Sigmoid colon (tissue), 6 donors: ENCODE measurements at regions not wholly inside any gene's neighbourhood (a gene's known extent, or its start where the extent isn't known, plus 50 kb on each side); places are given as distances from the start of the nearest gene placed in this dataset.

Experiments used
- DNase-seq: peaks from one replicate; pipeline ENCODE4 v3.0.0-alpha.2; 2019
- H3K27ac ChIP-seq, 4 donors: fragments of 200-600 bp; sonication (generic); one replicate each; pipeline ENCODE4 v1.5.1; 2016 to 2019; ENCODE audit warnings: mild to moderate bottlenecking in 1 of 4
- H3K27me3 ChIP-seq, 3 donors: fragments of 200-600 bp; sonication (generic); one replicate each; pipeline ENCODE4 v1.5.1; 2019; ENCODE audit warnings: mild to moderate bottlenecking in 1 of 3
- H3K36me3 ChIP-seq, 4 donors: fragments of 200-600 bp; sonication (generic); one replicate each; pipeline ENCODE4 v1.5.1; 2016 to 2019
- H3K4me1 ChIP-seq, 4 donors: fragments of 200-600 bp; sonication (generic); one replicate each; pipeline ENCODE4 v1.5.1; 2017 to 2019
- H3K4me3 ChIP-seq, 4 donors: fragments of 200-600 bp; sonication (generic); one replicate each; pipeline ENCODE4 v1.5.1; 2017 to 2019; ENCODE audit warnings: mild to moderate bottlenecking in 2 of 4, moderate library complexity in 1 of 4
- H3K9me3 ChIP-seq, 4 donors: fragments of 200-600 bp in 3 of 4; sonication (generic) in 3 of 4; one replicate each; pipeline versions ENCODE4 v1.5.1 to v1.6.1; 2013 to 2019
- EP300 ChIP-seq, 4 donors: sonication (generic); formaldehyde crosslinking; IDR thresholded peaks; one replicate each; pipeline ENCODE4 v1.6.1; 2017; ENCODE audit warnings: antibody characterized with exemption in 4 of 4
- POLR2A ChIP-seq, 2 donors: fragments of 450-650 bp; IDR thresholded peaks; one replicate each; pipeline ENCODE4 v1.6.1; 2016; ENCODE audit warnings: antibody characterized with exemption in 2 of 2, mild to moderate bottlenecking in 2 of 2, moderate library complexity in 2 of 2
- POLR2AphosphoS5 ChIP-seq, 4 donors: sonication (generic); formaldehyde crosslinking; IDR thresholded peaks; one replicate each; pipeline ENCODE4 v1.6.1; 2017; ENCODE audit warnings: antibody characterized with exemption in 4 of 4
- WGBS, 2 donors: extraction: QIAGEN DNeasy Blood & Tissue Kit; methylation state at CpG; one replicate each; pipeline ENCODE4 v1.1.7; 2013; 5-methylcytosine and 5-hydroxymethylcytosine counted together
- intact Hi-C: fragments of 100-400 bp; cut with DNase I; formaldehyde crosslinking; loops from one replicate; pipeline ENCODE4 v1.15.1; 2023
- TF ChIP-seq, protein P1 (sequence below), 4 experiments: fragments of 450-650 bp in 3 of 4; fragments of 200-600 bp in 1 of 4; IDR thresholded peaks; one replicate each; pipeline ENCODE4 v1.5.1; 2016 to 2019; ENCODE audit warnings: antibody characterized with exemption in 4 of 4, mild to moderate bottlenecking in 3 of 4, moderate library complexity in 2 of 4
- donor health status: healthy with polysubstance abuse.
- donor health status: healthy.

DNA sequence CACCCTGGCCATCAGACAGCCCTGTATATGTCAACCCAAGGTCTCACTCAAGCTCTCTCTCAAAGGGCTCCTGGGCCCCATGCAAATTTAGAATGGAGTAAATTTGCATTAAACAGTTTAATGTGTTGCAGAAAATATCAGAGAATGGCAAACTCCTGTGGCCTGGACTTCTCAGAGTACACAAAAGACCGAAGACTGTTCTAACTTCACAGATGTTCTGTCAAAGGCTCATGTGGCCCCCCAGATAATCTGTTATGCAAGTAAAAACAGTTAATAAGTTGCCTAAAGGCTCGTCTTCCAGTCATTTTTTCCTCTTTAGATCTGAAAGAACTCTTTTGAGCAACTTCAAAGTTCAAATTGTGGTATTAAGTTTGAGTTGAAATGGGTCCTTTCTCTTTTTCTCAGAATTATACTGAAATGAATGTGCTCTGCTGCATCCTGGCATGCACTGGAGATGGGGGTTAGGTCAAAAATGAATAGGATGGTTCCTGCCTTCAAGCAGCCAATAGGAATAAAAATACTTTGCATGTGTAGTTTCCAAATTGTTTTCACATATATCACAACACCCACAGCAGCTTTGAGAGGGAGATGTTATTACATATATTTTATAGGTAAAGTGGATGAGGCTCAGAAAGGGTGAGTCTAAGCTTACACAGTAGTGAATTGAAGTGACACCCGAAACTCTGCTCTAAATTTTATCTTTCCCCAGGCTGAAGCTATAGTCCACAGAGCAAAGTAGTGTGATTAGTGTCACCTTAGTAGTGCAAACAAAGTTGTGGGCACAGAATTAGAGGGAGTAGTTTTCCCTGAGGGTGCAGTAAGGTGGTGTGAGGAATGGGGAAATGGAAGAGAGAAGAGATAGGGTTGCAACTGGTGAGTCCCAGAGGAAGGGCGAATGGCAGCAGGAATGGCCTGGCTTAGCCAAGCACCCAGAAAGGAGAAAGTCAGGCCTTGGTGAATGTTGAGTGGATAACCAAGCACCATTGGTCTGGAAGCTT lies 205.0 kb upstream of the RFC3 start:
- DNase-seq, result no peak
- Histone ChIP-seq H3K27ac (no peak overlapping the region), H3K27me3 (no peaks in the 10 kb centered on the region), H3K36me3 (no peaks in the 10 kb centered on the region), H3K4me1 (peaks cover 0 to 62% (median 40%) of the 10 kb centered on the region in 4 donors), H3K9me3 (no peaks in the 10 kb centered on the region), H3K4me3 (no peak overlapping the region)
- intact Hi-C loops, result loop anchor here (5.0 kb wide), 1 partner anchor 64 kb away; no protein-coding TSS in a partner anchor
- WGBS, 2 donors, result 83 to 93% methylated on average over 4 of the region's 4 CpGs
- no peak for TF ChIP-seq EP300 (IDR thresholded peaks at IDR 0.05)
- TF ChIP-seq POLR2AphosphoS5 (IDR thresholded peaks at IDR 0.05), result no peak
- TF ChIP-seq POLR2A (IDR thresholded peaks at IDR 0.05), result no peak
- TF ChIP-seq, protein P1, sequence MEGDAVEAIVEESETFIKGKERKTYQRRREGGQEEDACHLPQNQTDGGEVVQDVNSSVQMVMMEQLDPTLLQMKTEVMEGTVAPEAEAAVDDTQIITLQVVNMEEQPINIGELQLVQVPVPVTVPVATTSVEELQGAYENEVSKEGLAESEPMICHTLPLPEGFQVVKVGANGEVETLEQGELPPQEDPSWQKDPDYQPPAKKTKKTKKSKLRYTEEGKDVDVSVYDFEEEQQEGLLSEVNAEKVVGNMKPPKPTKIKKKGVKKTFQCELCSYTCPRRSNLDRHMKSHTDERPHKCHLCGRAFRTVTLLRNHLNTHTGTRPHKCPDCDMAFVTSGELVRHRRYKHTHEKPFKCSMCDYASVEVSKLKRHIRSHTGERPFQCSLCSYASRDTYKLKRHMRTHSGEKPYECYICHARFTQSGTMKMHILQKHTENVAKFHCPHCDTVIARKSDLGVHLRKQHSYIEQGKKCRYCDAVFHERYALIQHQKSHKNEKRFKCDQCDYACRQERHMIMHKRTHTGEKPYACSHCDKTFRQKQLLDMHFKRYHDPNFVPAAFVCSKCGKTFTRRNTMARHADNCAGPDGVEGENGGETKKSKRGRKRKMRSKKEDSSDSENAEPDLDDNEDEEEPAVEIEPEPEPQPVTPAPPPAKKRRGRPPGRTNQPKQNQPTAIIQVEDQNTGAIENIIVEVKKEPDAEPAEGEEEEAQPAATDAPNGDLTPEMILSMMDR (IDR thresholded peaks at IDR 0.05), result no peak

DNA sequence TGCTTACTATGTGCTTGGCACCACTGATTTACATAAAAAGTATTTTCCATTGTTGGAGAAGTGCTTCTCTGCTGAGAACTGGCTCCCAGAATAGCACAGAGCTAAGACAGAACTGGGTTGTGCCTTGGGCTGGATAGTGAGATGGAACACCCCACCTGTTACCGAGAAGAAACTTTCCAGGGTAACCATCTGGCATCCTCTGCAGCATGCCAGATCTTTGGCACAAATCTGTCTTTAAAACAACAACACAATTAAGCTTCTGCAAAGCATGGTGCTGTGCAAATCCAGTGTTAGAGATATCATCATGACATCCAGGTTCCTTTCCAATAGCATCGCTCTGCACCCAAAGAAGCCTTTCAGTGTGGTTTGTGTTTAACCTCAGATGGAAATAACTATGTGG lies 202.5 kb upstream of the RFC3 start:
- intact Hi-C loops, result no loop called here
- Histone ChIP-seq H3K4me3 (no peak overlapping the region), H3K27me3 (no peaks in the 10 kb centered on the region), H3K9me3 (no peaks in the 10 kb centered on the region), H3K27ac (peak overlapping the region in 3 of 4 donors; percentile 34 to 65 (median 38)), H3K36me3 (no peaks in the 10 kb centered on the region), H3K4me1 (peaks cover 0 to 64% (median 39%) of the 10 kb centered on the region in 4 donors)
- DNase-seq, result no peak
- WGBS, 2 donors, result 83 to 88% methylated on average over 2 of the region's 2 CpGs
- TF ChIP-seq POLR2AphosphoS5 (IDR thresholded peaks at IDR 0.05), result peak in 2 of 4 donors; percentile 46 to 48
- no peak for TF ChIP-seq EP300 (IDR thresholded peaks at IDR 0.05)

DNA sequence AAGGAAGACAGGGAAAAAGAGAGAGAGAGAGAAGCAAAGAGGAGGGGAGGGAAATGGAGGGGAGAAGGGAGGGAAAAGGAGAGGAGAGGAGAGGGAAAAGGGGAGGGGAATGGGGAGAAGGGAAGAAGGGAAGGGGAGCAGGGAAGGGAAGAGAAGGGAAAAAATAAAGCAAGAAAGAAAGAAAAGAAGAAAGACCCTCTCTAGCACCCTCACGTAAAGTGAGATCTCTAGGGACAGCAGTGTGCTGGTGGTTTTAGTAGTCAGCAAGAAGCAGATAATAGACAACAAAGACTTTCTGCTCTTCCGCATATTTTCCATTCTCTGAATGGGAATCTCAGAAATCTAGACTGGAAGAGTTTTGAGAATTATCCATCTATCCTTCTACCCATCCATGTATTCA lies 201.8 kb upstream of the RFC3 start:
- DNase-seq, result no peak
- Histone ChIP-seq H3K4me3 (no peak overlapping the region), H3K9me3 (no peaks in the 10 kb centered on the region), H3K27ac (no peak overlapping the region), H3K4me1 (peaks cover 0 to 57% (median 34%) of the 10 kb centered on the region in 4 donors), H3K27me3 (no peaks in the 10 kb centered on the region), H3K36me3 (no peaks in the 10 kb centered on the region)
- intact Hi-C loops, result no loop called here
- 96 to 98% methylated on average over 2 of the region's 2 CpGs for WGBS, 2 donors
- TF ChIP-seq EP300 (IDR thresholded peaks at IDR 0.05) (no peak), POLR2AphosphoS5 (IDR thresholded peaks at IDR 0.05) (no peak), POLR2A (IDR thresholded peaks at IDR 0.05) (no peak)
- TF ChIP-seq, protein P1 (IDR thresholded peaks at IDR 0.05), result no peak

DNA sequence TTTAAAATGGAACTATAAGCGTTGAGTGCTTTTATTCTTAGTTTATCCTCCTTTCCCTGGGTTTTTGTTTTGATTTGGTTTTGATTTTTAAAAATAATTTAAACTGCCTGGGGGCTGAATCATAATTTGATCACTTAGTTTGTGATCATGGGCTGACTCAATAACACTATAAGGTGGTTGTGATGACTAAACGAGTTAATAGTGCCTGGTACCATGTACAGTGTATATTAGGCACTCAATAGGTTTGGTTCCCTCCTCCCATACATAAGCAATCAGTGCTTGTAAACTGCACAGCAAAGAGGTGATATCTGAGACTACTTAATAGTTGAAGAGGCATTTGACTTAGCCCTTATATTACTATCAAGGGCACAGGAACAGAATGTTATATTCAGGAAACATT lies 200.9 kb upstream of the RFC3 start:
- no peak overlapping the region for H3K4me3 ChIP-seq
- TF ChIP-seq, protein P1 (IDR thresholded peaks at IDR 0.05), result no peak
- TF ChIP-seq EP300 (IDR thresholded peaks at IDR 0.05) (no peak), POLR2A (IDR thresholded peaks at IDR 0.05) (no peak), POLR2AphosphoS5 (IDR thresholded peaks at IDR 0.05) (no peak)
- no peaks in the 10 kb centered on the region for H3K9me3 ChIP-seq
- no peak overlapping the region for H3K27ac ChIP-seq
- no peaks in the 10 kb centered on the region for H3K36me3 ChIP-seq
- intact Hi-C loops, result no loop called here
- no peak for DNase-seq
- H3K27me3 ChIP-seq, result no peaks in the 10 kb centered on the region
- 89 to 94% methylated on average over 2 of the region's 2 CpGs for WGBS, 2 donors
- H3K4me1 ChIP-seq, result peaks cover 0 to 48% (median 25%) of the 10 kb centered on the region in 4 donors

DNA sequence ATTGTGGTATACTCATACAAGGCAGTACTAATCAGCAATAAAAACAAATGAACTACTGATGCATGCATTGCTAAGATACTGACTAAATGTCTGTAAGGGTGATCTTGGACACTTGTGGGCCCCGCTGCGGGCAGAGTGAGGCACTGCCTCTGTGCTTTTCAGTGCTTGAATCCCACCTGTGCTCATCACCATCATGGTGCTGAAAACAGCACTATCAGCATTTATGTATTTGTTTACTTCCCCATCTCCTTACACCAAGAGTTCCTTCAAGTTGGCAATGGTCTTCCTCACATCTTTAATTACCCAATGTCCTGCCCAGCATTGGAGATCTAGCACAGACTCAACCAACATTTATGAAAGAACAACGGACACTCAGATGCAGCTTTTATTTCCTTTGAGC lies 193.7 kb upstream of the RFC3 start:
- TF ChIP-seq, protein P1 (IDR thresholded peaks at IDR 0.05), result no peak
- intact Hi-C loops, result no loop called here
- no peaks in the 10 kb centered on the region for H3K36me3 ChIP-seq
- no peaks in the 10 kb centered on the region for H3K9me3 ChIP-seq
- WGBS, 2 donors, result 94 to 97% methylated on average over 3 of the region's 3 CpGs
- no peak overlapping the region for H3K27ac ChIP-seq
- H3K4me1 ChIP-seq, result no peaks in the 10 kb centered on the region
- DNase-seq, result no peak
- H3K4me3 ChIP-seq, result no peak overlapping the region
- H3K27me3 ChIP-seq, result no peaks in the 10 kb centered on the region
